Activated CD4-positive, alpha-beta T cell treated with anti-CD3 and anti-CD28 coated beads, Interleukin-10, Interleukin-2, amounts not matched to agents 100 ng/mL and 50 ng/mL, durations not matched to agents 16 hours and 8 hours (primary cell): ENCODE measurements at regions not wholly inside any gene's neighbourhood (a gene's known extent, or its start where the extent isn't known, plus 50 kb on each side); places are given as distances from the start of the nearest gene placed in this dataset.
"Not testable (repeated sequence)": the region's sequence is repeated elsewhere in the genome, so short reads cannot be mapped to it uniquely, and the experiment has no call there.

Source experiments
- DNase-seq: peaks from one replicate; pipeline ENCODE4 v3.0.0-alpha.2; 2020

- no peak for DNase-seq
Measured at GRCh38 chr13:27327633-27328032, 57.0 kb downstream of the RASL11A start.

- DNase-seq: no peak
Measured at GRCh38 chr13:27329210-27329609, 58.6 kb downstream of the RASL11A start.

GRCh38 chr13:27334774-27335435 lies 64.3 kb downstream of the RASL11A start:
- no peak for DNase-seq

GRCh38 chr13:27336014-27336673 lies 65.5 kb downstream of the RASL11A start:
- no peak for DNase-seq

GRCh38 chr13:27338207-27338606 lies 67.6 kb downstream of the RASL11A start:
- no peak for DNase-seq

- peak; percentile 16 for DNase-seq
Measured at GRCh38 chr13:27338816-27339215, 68.2 kb downstream of the RASL11A start.

GRCh38 chr13:27339299-27339698 lies 68.7 kb downstream of the RASL11A start:
- DNase-seq: peak; percentile 56

GRCh38 chr13:27341616-27342015 lies 71.0 kb downstream of the RASL11A start:
- DNase-seq: no peak

- DNase-seq: no peak
Measured at GRCh38 chr13:27347211-27347772, 76.7 kb downstream of the RASL11A start.

GRCh38 chr13:27348461-27348860 lies 76.0 kb upstream of the GTF3A start:
- no peak for DNase-seq

- no peak for DNase-seq
Measured at GRCh38 chr13:27349458-27349857, 75.0 kb upstream of the GTF3A start.

GRCh38 chr13:27350825-27351224 lies 73.6 kb upstream of the GTF3A start:
- DNase-seq: not testable (repeated sequence)

- DNase-seq: no peak
Measured at GRCh38 chr13:27352698-27353097, 71.7 kb upstream of the GTF3A start.

GRCh38 chr13:27353166-27353583 lies 71.2 kb upstream of the GTF3A start:
- DNase-seq: peak; percentile 94

GRCh38 chr13:27353708-27354107 lies 70.7 kb upstream of the GTF3A start:
- peak; percentile 44 for DNase-seq

- DNase-seq: no peak
Measured at GRCh38 chr13:27354379-27354778, 70.0 kb upstream of the GTF3A start.

GRCh38 chr13:27355894-27356293 lies 68.5 kb upstream of the GTF3A start:
- DNase-seq: no peak

GRCh38 chr13:27358420-27358819 lies 66.0 kb upstream of the GTF3A start:
- no peak for DNase-seq

GRCh38 chr13:27359199-27359821 lies 65.1 kb upstream of the GTF3A start:
- DNase-seq: peak; percentile 76

- DNase-seq: no peak
Measured at GRCh38 chr13:27360562-27360961, 63.9 kb upstream of the GTF3A start.

GRCh38 chr13:27362064-27362751 lies 62.2 kb upstream of the GTF3A start:
- DNase-seq: peak; percentile 85

- DNase-seq: not testable (repeated sequence)
Measured at GRCh38 chr13:27363637-27364036, 60.8 kb upstream of the GTF3A start.

GRCh38 chr13:27367570-27367969 lies 56.8 kb upstream of the GTF3A start:
- DNase-seq: no peak
